Testis (tissue), 2 donors: ENCODE measurements at regions not wholly inside any gene's neighbourhood (a gene's known extent, or its start where the extent isn't known, plus 50 kb on each side); places are given as distances from the start of the nearest gene placed in this dataset.

Experiments
- POLR2A ChIP-seq: fragments of 450-650 bp; IDR thresholded peaks from one replicate; pipeline ENCODE4 v1.6.1; 2017; ENCODE audit warnings: antibody characterized with exemption, mild to moderate bottlenecking, moderate library complexity
- TF ChIP-seq, protein P1 (sequence below), 3 experiments: fragments of 450-650 bp in 2 of 3; fragments of 200-600 bp in 1 of 3; sonication (generic) in 1 of 3; IDR thresholded peaks; one replicate each; pipeline ENCODE4 v1.5.1; 2016 to 2019; ENCODE audit warnings: antibody characterized with exemption in 3 of 3, mild to moderate bottlenecking in 2 of 3, moderate library complexity in 1 of 3

DNA sequence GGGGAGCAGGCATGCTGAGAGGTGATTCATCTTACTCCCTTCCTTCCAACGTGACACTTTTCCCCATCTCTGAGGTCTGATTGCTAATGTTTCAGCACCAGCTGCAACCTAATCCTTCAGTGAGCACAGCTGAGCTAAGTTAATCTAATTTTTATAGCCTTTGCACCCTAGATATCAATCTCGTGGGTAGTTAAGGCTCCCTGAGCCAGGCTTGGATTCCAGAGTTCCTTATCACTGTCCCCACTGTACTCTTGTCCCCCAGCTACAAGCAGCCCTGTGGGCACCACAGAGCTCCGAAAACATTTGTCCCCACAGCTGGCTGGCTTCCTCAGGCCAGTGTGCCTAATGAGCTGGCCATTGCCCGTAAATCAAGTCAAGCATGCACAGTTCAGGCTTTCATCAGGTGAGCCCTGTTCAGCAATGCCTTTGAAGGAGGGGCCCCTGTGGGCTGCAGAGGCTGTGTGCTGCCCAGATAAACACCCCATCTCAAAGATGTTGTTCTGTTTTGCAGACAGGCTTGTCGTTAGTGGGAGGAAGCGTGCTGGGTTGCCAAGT lies 376.9 kb upstream of the RASGRP1 start:
- TF ChIP-seq, protein P1, sequence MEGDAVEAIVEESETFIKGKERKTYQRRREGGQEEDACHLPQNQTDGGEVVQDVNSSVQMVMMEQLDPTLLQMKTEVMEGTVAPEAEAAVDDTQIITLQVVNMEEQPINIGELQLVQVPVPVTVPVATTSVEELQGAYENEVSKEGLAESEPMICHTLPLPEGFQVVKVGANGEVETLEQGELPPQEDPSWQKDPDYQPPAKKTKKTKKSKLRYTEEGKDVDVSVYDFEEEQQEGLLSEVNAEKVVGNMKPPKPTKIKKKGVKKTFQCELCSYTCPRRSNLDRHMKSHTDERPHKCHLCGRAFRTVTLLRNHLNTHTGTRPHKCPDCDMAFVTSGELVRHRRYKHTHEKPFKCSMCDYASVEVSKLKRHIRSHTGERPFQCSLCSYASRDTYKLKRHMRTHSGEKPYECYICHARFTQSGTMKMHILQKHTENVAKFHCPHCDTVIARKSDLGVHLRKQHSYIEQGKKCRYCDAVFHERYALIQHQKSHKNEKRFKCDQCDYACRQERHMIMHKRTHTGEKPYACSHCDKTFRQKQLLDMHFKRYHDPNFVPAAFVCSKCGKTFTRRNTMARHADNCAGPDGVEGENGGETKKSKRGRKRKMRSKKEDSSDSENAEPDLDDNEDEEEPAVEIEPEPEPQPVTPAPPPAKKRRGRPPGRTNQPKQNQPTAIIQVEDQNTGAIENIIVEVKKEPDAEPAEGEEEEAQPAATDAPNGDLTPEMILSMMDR (IDR thresholded peaks at IDR 0.05), result no peak
- TF ChIP-seq POLR2A, result no peak
